K562 (cell line): ENCODE measurements at regions not wholly inside any gene's neighbourhood (a gene's known extent, or its start where the extent isn't known, plus 50 kb on each side); places are given as distances from the start of the nearest gene placed in this dataset.

Experiments used
- ATAC-seq: fragments of 200-7000 bp; cut with Tn5 transposase; 3 replicates; pipeline ENCODE4 v1.9.1; 2020; ENCODE audit warnings: moderate library complexity
- BruUV-seq: library from RNA; stranded (reverse); fragments of 400-500 nt; replicated peaks from 2 replicates; lab custom pipeline; 2021; lab: Mats Ljungman, UMichigan
- CTCF ChIA-PET: fragments of 300-600 bp; formaldehyde crosslinking; extraction: SDS; loops from one replicate; lab custom pipeline; 2021; ENCODE audit warnings: low intra/inter-chr PET ratio; lab: Yijun Ruan, JAX
- POLR2A ChIA-PET: fragments of 300-600, 350-650 bp; sonication (Branson Sonifier 250); formaldehyde crosslinking; extraction: SDS; loops from one replicate; lab custom pipeline; 2021; ENCODE audit warnings: antibody characterized with exemption, inconsistent platforms; lab: Yijun Ruan, JAX
- DNase-seq, 4 experiments: peaks; one replicate each; pipeline versions ENCODE4 v3.0.0 to v3.0.0-alpha.2; 2011 to 2018; ENCODE audit warnings: low spot score in 3 of 4, mixed read lengths in 3 of 4; ENCODE audit errors: extremely low read depth in 1 of 4
- FAIRE-seq: peaks from 2 replicates; lab custom pipeline; 2011; peaks lifted over from hg19 to GRCh38; lab: Jason Lieb, UNC
- H2AFZ ChIP-seq: 2 replicates; pipeline ENCODE4 v1.6.0; 2011; ENCODE audit warnings: low read depth, low read length, control low read depth, inconsistent platforms
- H3K27ac ChIP-seq: fragments of 200-600 bp; 3 replicates; pipeline ENCODE4 v1.8.0; 2011; ENCODE audit warnings: low read depth, mild to moderate bottlenecking, control low read depth, inconsistent platforms, low read length, moderate library complexity, mixed read lengths; ENCODE audit errors: extremely low read depth
- H3K27me3 ChIP-seq, 2 experiments: fragments of 300-600 bp in 1 of 2; 2 replicates in 1 of 2; 3 replicates in 1 of 2; pipeline versions ENCODE4 v1.6.0 to v1.8.0; 2011; ENCODE audit warnings: inconsistent platforms in 2 of 2, low read length in 2 of 2, mild to moderate bottlenecking in 1 of 2, mixed read lengths in 1 of 2, moderate library complexity in 1 of 2; ENCODE audit not compliant: control insufficient read depth in 2 of 2, insufficient read depth in 2 of 2
- H3K36me3 ChIP-seq: fragments of 300-600 bp; 3 replicates; pipeline ENCODE4 v1.8.0; 2011; ENCODE audit warnings: mild to moderate bottlenecking, low read length, inconsistent platforms; ENCODE audit not compliant: control insufficient read depth, insufficient read depth
- H3K4me1 ChIP-seq, 2 experiments: fragments of 200-600 bp in 1 of 2; replicated peaks in 1 of 2; 2 replicates in 1 of 2; 3 replicates in 1 of 2; pipeline versions ENCODE4 v1.5.1 to v1.8.0; 2011; ENCODE audit warnings: inconsistent platforms in 2 of 2, low read length in 2 of 2, mild to moderate bottlenecking in 1 of 2, mixed read lengths in 1 of 2, moderate library complexity in 1 of 2; ENCODE audit not compliant: control insufficient read depth in 2 of 2, insufficient read depth in 2 of 2
- H3K4me2 ChIP-seq: 2 replicates; pipeline ENCODE4 v1.6.1; 2011; ENCODE audit warnings: low read length, control low read depth, inconsistent platforms, mixed read lengths; ENCODE audit not compliant: insufficient read depth
- H3K4me3 ChIP-seq: fragments of 200-600 bp; sonication (generic), shearing (Covaris generic); 2 replicates; pipeline ENCODE4 v1.5.1; 2016; ENCODE audit warnings: control low read depth, inconsistent platforms
- H3K79me2 ChIP-seq: fragments of 200-600 bp; 3 replicates; pipeline ENCODE4 v1.8.0; 2011; ENCODE audit warnings: low read length, inconsistent platforms; ENCODE audit not compliant: control insufficient read depth, insufficient read depth
- H3K9ac ChIP-seq, 2 experiments: 2 replicates each; pipeline versions ENCODE4 v1.6.0 to v1.6.1; 2011; ENCODE audit warnings: low read depth in 2 of 2, low read length in 2 of 2, control low read depth in 1 of 2, inconsistent platforms in 1 of 2, mild to moderate bottlenecking in 1 of 2, mixed read lengths in 1 of 2; ENCODE audit not compliant: insufficient read depth in 1 of 2
- H3K9me1 ChIP-seq: one replicate; pipeline ENCODE4 v1.6.0; 2011; ENCODE audit warnings: inconsistent platforms, mild to moderate bottlenecking, low read length, moderate library complexity; ENCODE audit not compliant: control insufficient read depth, insufficient read depth
- H3K9me3 ChIP-seq: replicated peaks from 2 replicates; pipeline ENCODE4 v1.5.1; 2011; ENCODE audit warnings: low read depth, low read length, inconsistent platforms; ENCODE audit not compliant: control insufficient read depth, insufficient read depth
- H4K20me1 ChIP-seq: replicated peaks from 2 replicates; pipeline ENCODE4 v1.6.1; 2011; ENCODE audit warnings: low read length, inconsistent platforms, mixed read lengths; ENCODE audit not compliant: control insufficient read depth, insufficient read depth
- FOXM1 ChIP-seq, 2 experiments: fragments of 450-650 bp in 1 of 2; sonication (generic) in 1 of 2; formaldehyde crosslinking in 1 of 2; IDR thresholded peaks; 2 replicates each; pipeline versions ENCODE4 v1.6.1 to v1.9.0; 2017 to 2022; ENCODE audit warnings: low read depth in 2 of 2, mild to moderate bottlenecking in 2 of 2, missing genetic modification reagents in 1 of 2, moderate library complexity in 1 of 2
- GTF2A2 ChIP-seq: IDR thresholded peaks from 2 replicates; pipeline ENCODE4 v1.6.1; 2016; ENCODE audit warnings: mild to moderate bottlenecking, missing genetic modification characterization, missing compliant biosample characterization
- MEIS2 ChIP-seq: fragments of 450-650 bp; IDR thresholded peaks from 2 replicates; pipeline ENCODE4 v1.6.1; 2014; ENCODE audit warnings: mild to moderate bottlenecking; ENCODE audit not compliant: partially characterized antibody
- OTX1 ChIP-seq: fragments of 450-650 bp; formaldehyde crosslinking; IDR thresholded peaks from 2 replicates; pipeline ENCODE4 v1.4.0; 2022; ENCODE audit warnings: mild to moderate bottlenecking
- XRCC3 ChIP-seq: fragments of 450-650 bp; IDR thresholded peaks from 2 replicates; pipeline ENCODE4 v1.6.1; 2017; ENCODE audit warnings: mild to moderate bottlenecking, moderate library complexity
- WGBS: fragments of 100-300 bp; shearing (Covaris generic); methylation state at CpG from one replicate; pipeline ENCODE4 v1.1.6; 2016; ENCODE audit warnings: low coverage, mixed read lengths; ENCODE audit not compliant: insufficient coverage; ENCODE audit errors: missing lambda C conversion rate; 5-methylcytosine and 5-hydroxymethylcytosine counted together
- in situ Hi-C: fragments of 300-500 bp; cut with MboI; formaldehyde crosslinking; loops from 4 replicates; pipeline ENCODE4 v1.15.0; 2018; ENCODE audit warnings: inconsistent platforms, mixed read lengths
- intact Hi-C: fragments of 100-400 bp; cut with micrococcal nuclease; formaldehyde crosslinking; loops from 2 replicates; pipeline ENCODE4 v1.14.2; 2022

DNA sequence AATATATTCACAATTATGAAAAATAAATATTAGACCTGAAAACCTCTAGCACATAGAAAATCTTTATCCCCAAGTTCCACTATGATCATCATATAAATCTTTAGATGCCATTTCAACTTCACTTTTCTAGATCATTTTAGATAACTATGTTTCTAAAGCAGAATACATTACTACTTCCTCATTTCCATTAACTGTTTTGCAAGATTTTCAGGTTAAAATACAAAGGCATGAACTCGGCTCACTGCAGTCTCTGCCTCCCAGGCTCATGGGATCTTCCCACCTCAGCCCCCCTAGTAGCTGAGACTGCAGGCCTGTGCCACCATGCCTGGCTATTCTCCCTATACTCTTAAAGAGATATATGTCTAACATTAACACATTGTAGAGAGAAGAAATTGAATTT, 1365.9 kb upstream of the AGA start:
- DNase-seq (no peak), ATAC-seq (no peak), FAIRE-seq (no peak)
- ChIA-PET POLR2A (no interaction called here), CTCF (no interaction called here)
- no TSS peak for BruUV-seq
- intact Hi-C loops, result no loop called here
- whole genome bisulfite sequencing, result 0% methylated on average over 1 of the region's 1 CpG
- no peaks in the 10 kb centered on the region for H3K27me3 ChIP-seq
- H3K36me3 ChIP-seq, result no peaks in the 10 kb centered on the region
- no peaks in the 10 kb centered on the region for H3K9me3 ChIP-seq
- H3K79me2 ChIP-seq, result no peaks in the 10 kb centered on the region
- no peaks in the 10 kb centered on the region for H3K4me1 ChIP-seq
- no peak overlapping the region for H3K9ac ChIP-seq
- H3K4me3 ChIP-seq, result no peak overlapping the region
- no peak overlapping the region for H3K27ac ChIP-seq
- H2AFZ ChIP-seq, result no peak overlapping the region
- no peak overlapping the region for H3K4me2 ChIP-seq
- in situ Hi-C loops, result no loop called here
- TF ChIP-seq FOXM1 (IDR thresholded peaks at IDR 0.05; ENCODE audit: low read depth) (no peak), FOXM1 (CRISPR knock-in tag; IDR thresholded peaks at IDR 0.05; ENCODE audit: low read depth) (no peak), MEIS2 (no peak), GTF2A2 (tag) (no peak)
- TF ChIP-seq, all 486 proteins: peak for 0
- no peaks in the 10 kb centered on the region for H4K20me1 ChIP-seq
- no peaks in the 10 kb centered on the region for H3K9me1 ChIP-seq

DNA sequence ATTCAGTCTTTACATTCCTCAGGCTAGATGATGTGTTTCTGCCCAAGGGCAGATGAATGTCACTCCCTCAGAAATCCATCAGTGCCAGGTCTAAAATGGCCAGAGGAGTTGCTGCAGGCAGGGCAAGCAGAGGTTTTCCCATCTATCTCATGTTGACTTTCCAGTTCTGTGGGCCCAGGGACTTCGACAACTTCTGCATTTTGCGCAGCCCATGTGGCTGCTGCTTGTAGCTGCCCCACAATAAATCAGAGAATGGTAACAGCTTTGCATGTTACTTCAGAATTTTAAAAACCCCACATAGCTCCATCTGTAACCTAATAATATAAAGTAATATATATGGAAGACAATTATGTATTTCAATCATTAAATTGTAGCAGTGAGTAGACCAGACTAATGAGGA, 1367.7 kb upstream of the AGA start:
- no TSS peak for BruUV-seq
- no peaks in the 10 kb centered on the region for H3K4me1 ChIP-seq
- H3K36me3 ChIP-seq, result no peaks in the 10 kb centered on the region
- no peak for TF ChIP-seq OTX1
- TF ChIP-seq XRCC3, result no peak
- H4K20me1 ChIP-seq, result no peaks in the 10 kb centered on the region
- in situ Hi-C loops, result no loop called here
- no peak overlapping the region for H3K4me2 ChIP-seq
- no peak overlapping the region for H2AFZ ChIP-seq
- no peak overlapping the region for H3K9ac ChIP-seq
- H3K79me2 ChIP-seq, result no peaks in the 10 kb centered on the region
- WGBS, result 0% methylated on average over 2 of the region's 2 CpGs
- no peaks in the 10 kb centered on the region for H3K9me3 ChIP-seq
- intact Hi-C loops, result no loop called here
- DNase-seq (no peak), FAIRE-seq (no peak), ATAC-seq (no peak)
- POLR2A ChIA-PET, result no interaction called here
- no peaks in the 10 kb centered on the region for H3K27me3 ChIP-seq
- H3K9me1 ChIP-seq, result no peaks in the 10 kb centered on the region
- no peak overlapping the region for H3K27ac ChIP-seq
- no peak overlapping the region for H3K4me3 ChIP-seq
- CTCF ChIA-PET, result no interaction called here
